ENCODE measurements at regions not wholly inside any gene's neighbourhood (a gene's known extent, or its start where the extent isn't known, plus 50 kb on each side); places are given as distances from the start of the nearest gene placed in this dataset.

GRCh38 chr6:166860392-166860791 lies 96.0 kb downstream of the RNASET2 start:
- TF ChIP-seq SIN3A (IDR thresholded peaks at IDR 0.05; ENCODE audit: borderline replicate concordance, insufficient read depth, low read length) (no peak), TAF1 (IDR thresholded peaks at IDR 0.05; ENCODE audit: borderline replicate concordance, insufficient read depth, low read length) (no peak), REST (IDR thresholded peaks at IDR 0.05; ENCODE audit: insufficient read depth in 1 of 2, low read depth in 2 of 2, low read length in 2 of 2) (no peak), FOXP2 (optimal IDR thresholded peaks at IDR 0.05; ENCODE audit: borderline replicate concordance, extremely low read depth, extremely low read length, insufficient read depth) (no peak), POLR2AphosphoS5 (IDR thresholded peaks at IDR 0.05; ENCODE audit: low read depth, low read length) (no peak)

GRCh38 chr6:166855416-166855815 lies 100.9 kb downstream of the RNASET2 start:
- no peak for TF ChIP-seq SIN3A (IDR thresholded peaks at IDR 0.05; ENCODE audit: borderline replicate concordance, insufficient read depth, low read length)
- no peak for TF ChIP-seq TAF1 (IDR thresholded peaks at IDR 0.05; ENCODE audit: borderline replicate concordance, insufficient read depth, low read length)
- no peak for TF ChIP-seq FOXP2 (optimal IDR thresholded peaks at IDR 0.05; ENCODE audit: borderline replicate concordance, extremely low read depth, extremely low read length, insufficient read depth)
- TF ChIP-seq POLR2AphosphoS5 (IDR thresholded peaks at IDR 0.05; ENCODE audit: low read depth, low read length): no peak
- TF ChIP-seq REST (IDR thresholded peaks at IDR 0.05; ENCODE audit: insufficient read depth in 1 of 2, low read depth in 2 of 2, low read length in 2 of 2): no peak

- no peak for TF ChIP-seq TAF1 (IDR thresholded peaks at IDR 0.05; ENCODE audit: borderline replicate concordance, insufficient read depth, low read length)
- no peak for TF ChIP-seq SIN3A (IDR thresholded peaks at IDR 0.05; ENCODE audit: borderline replicate concordance, insufficient read depth, low read length)
- no peak for TF ChIP-seq REST (IDR thresholded peaks at IDR 0.05; ENCODE audit: insufficient read depth in 1 of 2, low read depth in 2 of 2, low read length in 2 of 2)
- TF ChIP-seq FOXP2 (optimal IDR thresholded peaks at IDR 0.05; ENCODE audit: borderline replicate concordance, extremely low read depth, extremely low read length, insufficient read depth): no peak
- no peak for TF ChIP-seq POLR2AphosphoS5 (IDR thresholded peaks at IDR 0.05; ENCODE audit: low read depth, low read length)
These were observed 102.7 kb downstream of the RNASET2 start for GRCh38 chr6:166853371-166854325.

- TF ChIP-seq REST (IDR thresholded peaks at IDR 0.05; ENCODE audit: insufficient read depth in 1 of 2, low read depth in 2 of 2, low read length in 2 of 2) (no peak), FOXP2 (optimal IDR thresholded peaks at IDR 0.05; ENCODE audit: borderline replicate concordance, extremely low read depth, extremely low read length, insufficient read depth) (no peak), TAF1 (IDR thresholded peaks at IDR 0.05; ENCODE audit: borderline replicate concordance, insufficient read depth, low read length) (no peak), POLR2AphosphoS5 (IDR thresholded peaks at IDR 0.05; ENCODE audit: low read depth, low read length) (no peak), SIN3A (IDR thresholded peaks at IDR 0.05; ENCODE audit: borderline replicate concordance, insufficient read depth, low read length) (no peak)
These were observed 103.8 kb downstream of the RNASET2 start for GRCh38 chr6:166852451-166852975.

All from PFSK-1 (cell line).